Keratinocyte (primary cell): ENCODE measurements at regions not wholly inside any gene's neighbourhood (a gene's known extent, or its start where the extent isn't known, plus 50 kb on each side); places are given as distances from the start of the nearest gene placed in this dataset.

Experiments
- DNase-seq: peaks from one replicate; pipeline ENCODE4 v3.0.0-alpha.2; 2011; ENCODE audit warnings: low read depth, missing footprints, low spot score
- FAIRE-seq: peaks from 2 replicates; lab custom pipeline; 2011; peaks lifted over from hg19 to GRCh38; lab: Jason Lieb, UNC
- H2AFZ ChIP-seq: 2 replicates; pipeline ENCODE4 v1.6.0; 2012; ENCODE audit warnings: low read length, control low read depth, inconsistent platforms; ENCODE audit not compliant: control insufficient read depth
- H3K27ac ChIP-seq: 2 replicates; pipeline ENCODE4 v1.5.1; 2011; ENCODE audit warnings: low read length; ENCODE audit not compliant: control insufficient read depth, insufficient read depth
- H3K27me3 ChIP-seq: 3 replicates; pipeline ENCODE4 v1.6.0; 2011; ENCODE audit warnings: low read length; ENCODE audit not compliant: control insufficient read depth, insufficient read depth; ENCODE audit errors: extremely low read depth
- H3K36me3 ChIP-seq, 2 experiments: 2 replicates in 1 of 2; 3 replicates in 1 of 2; pipeline ENCODE4 v1.5.1; 2011; ENCODE audit warnings: low read length in 2 of 2, mild to moderate bottlenecking in 1 of 2; ENCODE audit not compliant: control insufficient read depth in 2 of 2, insufficient read depth in 2 of 2; ENCODE audit errors: extremely low read depth in 1 of 2
- H3K4me1 ChIP-seq: 3 replicates; pipeline ENCODE4 v1.5.1; 2011; ENCODE audit warnings: low read length; ENCODE audit not compliant: control insufficient read depth, insufficient read depth; ENCODE audit errors: extremely low read depth
- H3K4me2 ChIP-seq: 3 replicates; pipeline ENCODE4 v1.6.0; 2011; ENCODE audit warnings: low read depth, low read length; ENCODE audit not compliant: control insufficient read depth, insufficient read depth; ENCODE audit errors: extremely low read depth
- H3K4me3 ChIP-seq, 3 experiments: fragments of 200-600 bp in 1 of 3; sonication (generic) in 1 of 3; 2 replicates in 2 of 3; 3 replicates in 1 of 3; pipeline ENCODE4 v1.5.1; 2011 to 2016; ENCODE audit warnings: low read length in 3 of 3, mild to moderate bottlenecking in 3 of 3, control low read depth in 2 of 3, inconsistent platforms in 1 of 3, low read depth in 1 of 3, mixed read lengths in 1 of 3, mixed run types in 1 of 3, moderate library complexity in 1 of 3; ENCODE audit not compliant: control insufficient read depth in 2 of 3, insufficient read depth in 2 of 3; ENCODE audit errors: extremely low read depth in 1 of 3
- H3K79me2 ChIP-seq: 2 replicates; pipeline ENCODE4 v1.6.0; 2012; ENCODE audit warnings: low read length; ENCODE audit not compliant: control insufficient read depth, insufficient read depth
- H3K9ac ChIP-seq: 3 replicates; pipeline ENCODE4 v1.6.0; 2011; ENCODE audit warnings: low read length; ENCODE audit not compliant: control insufficient read depth, insufficient read depth; ENCODE audit errors: extremely low read depth
- H3K9me1 ChIP-seq: 3 replicates; pipeline ENCODE4 v1.6.0; 2011; ENCODE audit warnings: low read length; ENCODE audit not compliant: control insufficient read depth, insufficient read depth; ENCODE audit errors: extremely low read depth
- H3K9me3 ChIP-seq: 2 replicates; pipeline ENCODE4 v1.5.1; 2012; ENCODE audit warnings: low read depth, low read length; ENCODE audit not compliant: control insufficient read depth
- H4K20me1 ChIP-seq: 3 replicates; pipeline ENCODE4 v1.6.0; 2011; ENCODE audit warnings: low read length; ENCODE audit not compliant: control insufficient read depth, insufficient read depth; ENCODE audit errors: extremely low read depth
- CTCF ChIP-seq, 3 experiments: IDR thresholded peaks in 1 of 3; conservative IDR thresholded peaks in 1 of 3; optimal IDR thresholded peaks in 1 of 3; 2 replicates in 2 of 3; 3 replicates in 1 of 3; pipeline versions ENCODE3 to v1.5.1; 2011; ENCODE audit warnings: low read length in 3 of 3, mild to moderate bottlenecking in 3 of 3, moderate library complexity in 2 of 3, control low read depth in 1 of 3, inconsistent platforms in 1 of 3; ENCODE audit not compliant: insufficient read depth in 2 of 3; ENCODE audit errors: extremely low read depth in 1 of 3
- EZH2 ChIP-seq: IDR thresholded peaks from one replicate; pipeline ENCODE4 v1.6.1; 2012; ENCODE audit warnings: inconsistent platforms, mild to moderate bottlenecking, low read length, moderate library complexity
- dilution Hi-C: fragments of 300-500 bp; cut with MboI; formaldehyde crosslinking; loops from one replicate; pipeline ENCODE4 v1.7.0; 2020; ENCODE audit warnings: low sequenced_read_pairs; ENCODE audit not compliant: extremely low pct_ligation_motif_present

- no peak for DNase-seq
- Histone ChIP-seq H3K27ac (no peak overlapping the region), H3K9ac (no peak overlapping the region), H3K79me2 (no peaks in the 10 kb centered on the region), H3K4me2 (no peak overlapping the region), H3K9me1 (no peaks in the 10 kb centered on the region), H4K20me1 (no peaks in the 10 kb centered on the region), H3K27me3 (no peaks in the 10 kb centered on the region), H3K4me1 (no peaks in the 10 kb centered on the region), H3K36me3 (no peaks in the 10 kb centered on the region), H3K9me3 (no peaks in the 10 kb centered on the region), H3K4me3 (no peak overlapping the region), H2AFZ (no peak overlapping the region)
- FAIRE-seq, result no peak
- dilution Hi-C loops, result no loop called here
- no peak for TF ChIP-seq EZH2
- no peak for TF ChIP-seq CTCF (optimal IDR thresholded peaks at IDR 0.05 in 1 of 3, IDR thresholded peaks at IDR 0.05 in 1 of 3, conservative IDR thresholded peaks at IDR 0.05 in 1 of 3; ENCODE audit: extremely low read depth in 1 of 3, insufficient read depth in 2 of 3, low read length in 3 of 3)
Measured at GRCh38 chr1:217981430-217981829, 303.7 kb upstream of the RRP15 start.

GRCh38 chr1:217982331-217983050 is 302.6 kb upstream of the RRP15 start:
- Histone ChIP-seq H3K36me3 (no peaks in the 10 kb centered on the region), H3K79me2 (no peaks in the 10 kb centered on the region), H3K9me1 (no peaks in the 10 kb centered on the region), H4K20me1 (no peaks in the 10 kb centered on the region), H3K4me3 (no peak overlapping the region), H3K9ac (no peak overlapping the region), H3K4me1 (no peaks in the 10 kb centered on the region), H3K9me3 (no peaks in the 10 kb centered on the region), H3K27me3 (no peaks in the 10 kb centered on the region), H2AFZ (no peak overlapping the region), H3K4me2 (no peak overlapping the region), H3K27ac (no peak overlapping the region)
- DNase-seq, result no peak
- dilution Hi-C loops, result no loop called here
- no peak for TF ChIP-seq EZH2
- no peak for TF ChIP-seq CTCF (optimal IDR thresholded peaks at IDR 0.05 in 1 of 3, IDR thresholded peaks at IDR 0.05 in 1 of 3, conservative IDR thresholded peaks at IDR 0.05 in 1 of 3; ENCODE audit: extremely low read depth in 1 of 3, insufficient read depth in 2 of 3, low read length in 3 of 3)
- no peak for FAIRE-seq
